ENCODE measurements at regions not wholly inside any gene's neighbourhood (a gene's known extent, or its start where the extent isn't known, plus 50 kb on each side); places are given as distances from the start of the nearest gene placed in this dataset.

DNA sequence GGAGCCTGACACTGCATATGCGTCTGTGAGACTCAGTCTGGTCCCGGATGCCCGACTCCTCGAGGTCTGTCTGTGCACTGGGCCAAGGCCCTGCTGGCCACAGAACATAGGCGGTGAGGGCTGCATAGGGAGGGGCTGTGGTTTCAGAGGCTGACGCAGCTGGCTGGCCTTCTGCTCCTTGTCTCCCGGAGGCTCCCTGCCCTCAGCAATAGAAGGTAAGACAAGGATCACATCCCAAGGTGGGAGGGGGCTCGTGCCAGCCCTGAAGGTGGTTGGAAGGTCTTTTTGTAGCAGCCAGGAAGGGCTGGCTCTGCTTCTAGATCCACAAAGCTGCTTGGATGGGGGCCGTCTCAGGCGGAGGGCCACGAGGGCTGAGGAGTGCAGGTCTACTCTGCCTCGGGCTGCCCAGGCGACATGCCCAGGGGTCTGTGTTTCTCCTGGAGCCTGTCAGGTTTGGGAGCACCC is 239.8 kb upstream of the SULF2 start:
- TF ChIP-seq, protein P1, sequence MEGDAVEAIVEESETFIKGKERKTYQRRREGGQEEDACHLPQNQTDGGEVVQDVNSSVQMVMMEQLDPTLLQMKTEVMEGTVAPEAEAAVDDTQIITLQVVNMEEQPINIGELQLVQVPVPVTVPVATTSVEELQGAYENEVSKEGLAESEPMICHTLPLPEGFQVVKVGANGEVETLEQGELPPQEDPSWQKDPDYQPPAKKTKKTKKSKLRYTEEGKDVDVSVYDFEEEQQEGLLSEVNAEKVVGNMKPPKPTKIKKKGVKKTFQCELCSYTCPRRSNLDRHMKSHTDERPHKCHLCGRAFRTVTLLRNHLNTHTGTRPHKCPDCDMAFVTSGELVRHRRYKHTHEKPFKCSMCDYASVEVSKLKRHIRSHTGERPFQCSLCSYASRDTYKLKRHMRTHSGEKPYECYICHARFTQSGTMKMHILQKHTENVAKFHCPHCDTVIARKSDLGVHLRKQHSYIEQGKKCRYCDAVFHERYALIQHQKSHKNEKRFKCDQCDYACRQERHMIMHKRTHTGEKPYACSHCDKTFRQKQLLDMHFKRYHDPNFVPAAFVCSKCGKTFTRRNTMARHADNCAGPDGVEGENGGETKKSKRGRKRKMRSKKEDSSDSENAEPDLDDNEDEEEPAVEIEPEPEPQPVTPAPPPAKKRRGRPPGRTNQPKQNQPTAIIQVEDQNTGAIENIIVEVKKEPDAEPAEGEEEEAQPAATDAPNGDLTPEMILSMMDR (IDR thresholded peaks at IDR 0.05; ENCODE audit: insufficient read depth, low read length), result no peak
- TF ChIP-seq, protein P2, sequence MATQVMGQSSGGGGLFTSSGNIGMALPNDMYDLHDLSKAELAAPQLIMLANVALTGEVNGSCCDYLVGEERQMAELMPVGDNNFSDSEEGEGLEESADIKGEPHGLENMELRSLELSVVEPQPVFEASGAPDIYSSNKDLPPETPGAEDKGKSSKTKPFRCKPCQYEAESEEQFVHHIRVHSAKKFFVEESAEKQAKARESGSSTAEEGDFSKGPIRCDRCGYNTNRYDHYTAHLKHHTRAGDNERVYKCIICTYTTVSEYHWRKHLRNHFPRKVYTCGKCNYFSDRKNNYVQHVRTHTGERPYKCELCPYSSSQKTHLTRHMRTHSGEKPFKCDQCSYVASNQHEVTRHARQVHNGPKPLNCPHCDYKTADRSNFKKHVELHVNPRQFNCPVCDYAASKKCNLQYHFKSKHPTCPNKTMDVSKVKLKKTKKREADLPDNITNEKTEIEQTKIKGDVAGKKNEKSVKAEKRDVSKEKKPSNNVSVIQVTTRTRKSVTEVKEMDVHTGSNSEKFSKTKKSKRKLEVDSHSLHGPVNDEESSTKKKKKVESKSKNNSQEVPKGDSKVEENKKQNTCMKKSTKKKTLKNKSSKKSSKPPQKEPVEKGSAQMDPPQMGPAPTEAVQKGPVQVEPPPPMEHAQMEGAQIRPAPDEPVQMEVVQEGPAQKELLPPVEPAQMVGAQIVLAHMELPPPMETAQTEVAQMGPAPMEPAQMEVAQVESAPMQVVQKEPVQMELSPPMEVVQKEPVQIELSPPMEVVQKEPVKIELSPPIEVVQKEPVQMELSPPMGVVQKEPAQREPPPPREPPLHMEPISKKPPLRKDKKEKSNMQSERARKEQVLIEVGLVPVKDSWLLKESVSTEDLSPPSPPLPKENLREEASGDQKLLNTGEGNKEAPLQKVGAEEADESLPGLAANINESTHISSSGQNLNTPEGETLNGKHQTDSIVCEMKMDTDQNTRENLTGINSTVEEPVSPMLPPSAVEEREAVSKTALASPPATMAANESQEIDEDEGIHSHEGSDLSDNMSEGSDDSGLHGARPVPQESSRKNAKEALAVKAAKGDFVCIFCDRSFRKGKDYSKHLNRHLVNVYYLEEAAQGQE (IDR thresholded peaks at IDR 0.05; ENCODE audit: insufficient replicate concordance, low read depth), result no peak
- no peak for TF ChIP-seq POLR2AphosphoS5 (IDR thresholded peaks at IDR 0.05; ENCODE audit: low read depth)
- TF ChIP-seq SPI1 (IDR thresholded peaks at IDR 0.05; ENCODE audit: borderline replicate concordance, low read depth), result no peak
